CD14-positive monocyte (primary cell): ENCODE measurements at regions not wholly inside any gene's neighbourhood (a gene's known extent, or its start where the extent isn't known, plus 50 kb on each side); places are given as distances from the start of the nearest gene placed in this dataset.

Experiments used
- DNase-seq, 3 donors: peaks; one replicate each; pipeline ENCODE4 v3.0.0-alpha.2; 2011 to 2022
- H2AFZ ChIP-seq: 2 replicates; pipeline ENCODE4 v1.6.0; 2012; ENCODE audit warnings: mild to moderate bottlenecking, low read depth, low read length, inconsistent platforms; ENCODE audit not compliant: insufficient read depth, poor library complexity, severe bottlenecking
- H3K27ac ChIP-seq, 2 donors: 1 replicate in 1 of 2; 2 replicates in 1 of 2; pipeline ENCODE4 v1.5.1; 2012 to 2013; ENCODE audit warnings: low read length in 2 of 2, control low read depth in 1 of 2, inconsistent platforms in 1 of 2, low read depth in 1 of 2, mild to moderate bottlenecking in 1 of 2
- H3K27me3 ChIP-seq, 2 donors: one replicate each; pipeline versions ENCODE4 v1.6.0 to v1.6.1; 2011 to 2013; ENCODE audit warnings: low read length in 2 of 2; ENCODE audit not compliant: control insufficient read depth in 2 of 2, insufficient read depth in 2 of 2
- H3K36me3 ChIP-seq, 2 donors: replicated peaks in 1 of 2; 1 replicate in 1 of 2; 2 replicates in 1 of 2; pipeline versions ENCODE4 v1.5.1 to v1.6.1; 2012 to 2013; ENCODE audit warnings: low read length in 2 of 2, control low read depth in 1 of 2, inconsistent platforms in 1 of 2, mild to moderate bottlenecking in 1 of 2; ENCODE audit not compliant: insufficient read depth in 2 of 2, control insufficient read depth in 1 of 2
- H3K4me1 ChIP-seq, 2 donors: 1 replicate in 1 of 2; 2 replicates in 1 of 2; pipeline versions ENCODE4 v1.5.1 to v1.6.1; 2012 to 2013; ENCODE audit warnings: low read length in 2 of 2, control low read depth in 1 of 2, inconsistent platforms in 1 of 2, mild to moderate bottlenecking in 1 of 2, moderate library complexity in 1 of 2; ENCODE audit not compliant: insufficient read depth in 2 of 2, control insufficient read depth in 1 of 2
- H3K4me2 ChIP-seq: replicated peaks from 2 replicates; pipeline ENCODE3; 2012; ENCODE audit warnings: low read length, moderate library complexity, mild to moderate bottlenecking; ENCODE audit not compliant: poor library complexity, severe bottlenecking; ENCODE audit errors: extremely low read depth
- H3K4me3 ChIP-seq, 3 experiments: fragments of 200-600 bp in 1 of 3; sonication (generic) in 1 of 3; replicated peaks in 1 of 3; 1 replicate in 2 of 3; 2 replicates in 1 of 3; pipeline ENCODE4 v1.5.1; 2011 to 2013; ENCODE audit warnings: low read length in 3 of 3, mild to moderate bottlenecking in 3 of 3, control low read depth in 2 of 3, low read depth in 2 of 3, inconsistent platforms in 1 of 3, moderate library complexity in 1 of 3
- H3K79me2 ChIP-seq: 2 replicates; pipeline ENCODE4 v1.6.0; 2012; ENCODE audit warnings: mild to moderate bottlenecking, control low read depth, inconsistent platforms, low read length, moderate library complexity; ENCODE audit not compliant: insufficient read depth
- H3K9ac ChIP-seq: 2 replicates; pipeline ENCODE4 v1.6.0; 2017; ENCODE audit warnings: low read length, mild to moderate bottlenecking; ENCODE audit not compliant: insufficient read depth, poor library complexity, severe bottlenecking
- H3K9me3 ChIP-seq, 2 donors: replicated peaks in 1 of 2; 1 replicate in 1 of 2; 2 replicates in 1 of 2; pipeline versions ENCODE4 v1.5.1 to v1.6.1; 2012 to 2013; ENCODE audit warnings: low read length in 2 of 2, control low read depth in 1 of 2; ENCODE audit not compliant: control insufficient read depth in 1 of 2, insufficient read depth in 1 of 2
- H4K20me1 ChIP-seq: 2 replicates; pipeline ENCODE4 v1.6.0; 2012; ENCODE audit warnings: mild to moderate bottlenecking, low read length, control low read depth, moderate library complexity; ENCODE audit not compliant: insufficient read depth
- H3K27ac Mint-ChIP-seq, 7 donors: one replicate each; pipeline ENCODE4 v1.8.0; 2020; ENCODE audit warnings: mild to moderate bottlenecking in 7 of 7, mixed read lengths in 7 of 7, moderate library complexity in 6 of 7, inconsistent platforms in 2 of 7
- H3K27me3 Mint-ChIP-seq, 3 donors: one replicate each; pipeline ENCODE4 v1.8.0; 2021 to 2022; ENCODE audit warnings: low read depth in 3 of 3, mild to moderate bottlenecking in 3 of 3, mixed read lengths in 3 of 3, moderate library complexity in 3 of 3, inconsistent platforms in 1 of 3
- H3K36me3 Mint-ChIP-seq, 2 donors: one replicate each; pipeline ENCODE4 v1.8.0; 2020; ENCODE audit warnings: mixed read lengths in 2 of 2, inconsistent platforms in 1 of 2, mild to moderate bottlenecking in 1 of 2
- H3K4me1 Mint-ChIP-seq: one replicate; pipeline ENCODE4 v1.8.0; 2020; ENCODE audit warnings: mild to moderate bottlenecking, mixed read lengths
- H3K4me3 Mint-ChIP-seq, 2 donors: one replicate each; pipeline ENCODE4 v1.8.0; 2020; ENCODE audit warnings: mild to moderate bottlenecking in 2 of 2, mixed read lengths in 2 of 2, moderate library complexity in 1 of 2
- H3K9me3 Mint-ChIP-seq, 7 donors: one replicate each; pipeline ENCODE4 v1.8.0; 2020 to 2022; ENCODE audit warnings: mixed read lengths in 7 of 7, mild to moderate bottlenecking in 6 of 7, moderate library complexity in 6 of 7, inconsistent platforms in 2 of 7
- CTCF ChIP-seq: fragments of 200-600 bp; IDR thresholded peaks from one replicate; pipeline ENCODE4 v1.8.0; 2022; ENCODE audit warnings: antibody characterized with exemption, mild to moderate bottlenecking
- WGBS: methylation state at CpG from one replicate; pipeline ENCODE4 v1.1.5; 2013; ENCODE audit warnings: missing lambda C conversion rate; ENCODE audit not compliant: insufficient coverage; 5-methylcytosine and 5-hydroxymethylcytosine counted together
- intact Hi-C, 2 donors: fragments of 100-400 bp; cut with micrococcal nuclease; formaldehyde crosslinking; loops; one replicate each; pipeline versions ENCODE4 v1.15.0 to v1.15.1; 2023

- Mint-ChIP-seq H3K4me1 (no peaks in the 10 kb centered on the region), H3K27ac (no peak overlapping the region), H3K4me3 (no peak overlapping the region), H3K9me3 (peaks cover 0 to 19% (median 7%) of the 10 kb centered on the region in 7 donors), H3K36me3 (no peaks in the 10 kb centered on the region), H3K27me3 (peaks cover 0 to 4% (median 0%) of the 10 kb centered on the region in 3 donors)
- peaks cover 5 to 9% of the 10 kb centered on the region in 2 donors for H3K9me3 ChIP-seq
- WGBS: 100% methylated on average over 5 of the region's 6 CpGs
- no peak overlapping the region for H3K4me2 ChIP-seq
- H3K4me1 ChIP-seq: no peaks in the 10 kb centered on the region
- no peaks in the 10 kb centered on the region for H4K20me1 ChIP-seq
- DNase-seq: no peak
- H3K27ac ChIP-seq: no peak overlapping the region
- no peaks in the 10 kb centered on the region for H3K27me3 ChIP-seq
- intact Hi-C loops: no loop called here
- TF ChIP-seq CTCF: no peak
- no peaks in the 10 kb centered on the region for H3K36me3 ChIP-seq
- no peak overlapping the region for H2AFZ ChIP-seq
- no peak overlapping the region for H3K4me3 ChIP-seq
- H3K79me2 ChIP-seq: no peaks in the 10 kb centered on the region
- no peak overlapping the region for H3K9ac ChIP-seq
Measured at GRCh38 chr7:35366167-35367155, 112.6 kb upstream of the TBX20 start.

DNA sequence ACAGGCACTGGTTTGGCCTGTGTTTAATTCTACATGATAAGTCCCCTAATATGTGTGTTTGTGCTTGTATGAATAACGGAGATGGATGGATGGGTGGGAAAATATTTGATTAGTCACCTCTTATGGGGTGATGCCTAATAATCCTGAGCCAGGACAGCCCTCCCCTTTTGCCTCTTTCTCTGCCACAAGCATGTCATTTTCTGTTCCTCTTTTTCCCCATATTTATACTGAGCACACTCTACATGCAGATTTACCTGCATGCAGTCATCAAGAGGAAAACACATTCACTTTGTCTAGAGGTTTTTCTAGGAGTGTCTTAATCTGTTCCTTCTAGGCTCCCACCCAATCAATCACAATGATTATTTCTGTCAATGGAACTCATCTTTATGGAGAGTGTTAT is 111.6 kb upstream of the TBX20 start:
- no peak overlapping the region for H3K27ac Mint-ChIP-seq
- no CpG with 5 or more reads among the region's 1 CpG for WGBS
- no peak for DNase-seq
- H3K27me3 Mint-ChIP-seq: peaks cover 0 to 4% (median 2%) of the 10 kb centered on the region in 3 donors
- Histone ChIP-seq H3K4me2 (no peak overlapping the region), H3K27ac (no peak overlapping the region), H3K4me1 (no peaks in the 10 kb centered on the region), H2AFZ (no peak overlapping the region), H3K9ac (no peak overlapping the region), H3K27me3 (no peaks in the 10 kb centered on the region), H3K36me3 (no peaks in the 10 kb centered on the region), H3K9me3 (peaks cover 5 to 9% of the 10 kb centered on the region in 2 donors), H3K79me2 (no peaks in the 10 kb centered on the region), H3K4me3 (no peak overlapping the region), H4K20me1 (no peaks in the 10 kb centered on the region)
- H3K36me3 Mint-ChIP-seq: no peaks in the 10 kb centered on the region
- H3K4me1 Mint-ChIP-seq: no peaks in the 10 kb centered on the region
- H3K9me3 Mint-ChIP-seq: peaks cover 0 to 19% (median 5%) of the 10 kb centered on the region in 7 donors
- no peak overlapping the region for H3K4me3 Mint-ChIP-seq
- intact Hi-C loops: no loop called here
- TF ChIP-seq CTCF: no peak
